ELF-1 (cell line): ENCODE measurements at regions not wholly inside any gene's neighbourhood (a gene's known extent, or its start where the extent isn't known, plus 50 kb on each side); places are given as distances from the start of the nearest gene placed in this dataset.
A peak's percentile ranks its signal among the peaks of the same experiment; 100 is the strongest.
"Not testable (repeated sequence)": the region's sequence is repeated elsewhere in the genome, so short reads cannot be mapped to it uniquely, and the experiment has no call there.

Experiments used
- DNase-seq: peaks from one replicate; pipeline ENCODE4 v3.0.0-alpha.2; 2016; ENCODE audit warnings: low read depth, low spot score

DNA sequence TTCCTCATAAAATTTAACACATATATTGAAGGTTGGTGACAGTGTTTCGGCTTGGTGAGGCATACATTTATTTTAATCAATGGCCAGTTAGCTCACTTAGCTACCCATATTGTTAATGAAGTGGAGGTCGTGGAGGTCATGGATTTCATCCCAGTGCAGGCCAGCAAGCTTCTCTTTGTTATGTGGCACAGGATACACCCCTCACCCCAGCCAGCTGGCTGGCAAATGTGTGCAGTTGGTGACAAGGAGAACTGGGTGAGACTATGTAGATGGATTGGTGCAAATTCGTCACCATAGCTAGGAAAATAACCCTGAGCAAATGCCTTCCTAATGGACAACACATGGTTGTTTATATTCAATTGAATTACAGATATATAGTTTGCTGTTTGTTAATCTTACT, 50.5 kb upstream of the FOXP2 start:
- no peak for DNase-seq

DNA sequence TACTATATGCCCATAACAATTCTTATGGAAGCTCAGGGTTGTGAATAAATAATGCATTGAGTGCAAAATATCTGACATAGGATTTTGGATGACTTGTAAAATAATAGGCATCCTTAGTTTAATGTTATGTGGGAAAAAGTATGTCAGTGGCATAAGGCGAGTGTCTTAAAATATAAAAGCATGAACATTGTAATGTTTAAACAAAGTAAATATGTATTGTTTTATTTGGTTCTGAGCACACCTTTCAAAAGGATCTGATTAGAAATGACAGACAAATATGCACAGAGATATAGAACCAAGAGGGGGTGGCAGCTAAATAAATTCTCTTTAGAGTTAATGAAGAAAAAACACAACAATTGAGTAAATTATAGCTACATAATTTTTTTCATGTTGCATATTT, 51.3 kb upstream of the FOXP2 start:
- DNase-seq: no peak

DNA sequence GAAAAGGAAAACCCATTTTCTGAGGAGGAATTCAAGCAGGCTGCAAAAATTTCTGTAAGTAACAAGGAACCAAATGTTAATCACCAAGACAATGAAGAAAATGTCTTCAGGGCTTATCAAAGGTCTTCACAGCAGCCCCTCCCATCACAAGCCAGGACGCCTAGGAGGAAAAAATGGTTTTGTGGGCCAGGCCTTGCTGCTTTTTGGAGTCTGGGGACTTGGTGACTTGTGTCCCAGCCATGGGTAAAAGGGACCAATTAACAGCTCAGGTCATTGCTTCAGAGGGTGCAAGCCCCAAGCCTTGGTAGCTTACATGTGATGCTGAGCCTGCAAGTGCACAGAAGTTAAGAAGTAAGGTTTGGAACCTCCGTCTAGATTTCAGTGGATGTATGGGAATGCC, 55.7 kb upstream of the FOXP2 start:
- DNase-seq: no peak

DNA sequence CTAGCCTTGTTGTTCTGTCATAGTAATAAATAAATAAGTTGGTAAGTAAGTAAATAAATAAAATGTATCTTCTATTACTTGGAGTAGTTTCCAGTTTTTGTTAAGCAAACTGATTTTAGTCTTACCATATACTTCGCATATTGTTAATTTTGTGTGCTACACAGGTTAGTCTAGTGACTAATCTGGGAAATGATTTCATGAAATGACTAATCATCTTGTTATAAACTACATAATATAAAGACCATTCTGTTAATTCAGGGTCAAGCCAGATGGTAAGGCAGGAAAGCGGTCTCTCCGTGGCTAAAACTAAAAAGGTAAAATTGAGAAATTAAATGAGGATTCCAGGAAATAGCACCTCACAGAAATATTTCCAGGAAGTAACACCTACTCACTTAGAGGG, 58.5 kb upstream of the FOXP2 start:
- no peak for DNase-seq

DNA sequence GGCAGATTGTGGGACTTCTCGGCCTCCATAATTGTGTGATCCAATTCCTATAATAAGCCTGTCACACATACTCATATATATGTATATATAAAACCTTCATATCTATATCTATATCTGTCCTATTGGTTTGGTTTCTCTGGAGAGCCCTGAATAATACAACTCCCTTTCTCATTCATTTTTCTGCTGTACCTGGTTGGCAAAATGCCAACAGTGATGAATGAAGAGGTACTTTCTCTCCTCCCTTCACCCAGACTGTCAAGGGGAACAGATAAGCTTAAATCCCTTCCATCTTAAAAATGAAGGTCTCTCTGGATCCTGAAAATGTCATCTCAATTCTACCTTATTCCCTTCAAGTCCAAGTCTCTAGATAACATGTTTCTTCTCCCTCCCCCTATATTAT, 60.3 kb upstream of the FOXP2 start:
- no peak for DNase-seq

DNA sequence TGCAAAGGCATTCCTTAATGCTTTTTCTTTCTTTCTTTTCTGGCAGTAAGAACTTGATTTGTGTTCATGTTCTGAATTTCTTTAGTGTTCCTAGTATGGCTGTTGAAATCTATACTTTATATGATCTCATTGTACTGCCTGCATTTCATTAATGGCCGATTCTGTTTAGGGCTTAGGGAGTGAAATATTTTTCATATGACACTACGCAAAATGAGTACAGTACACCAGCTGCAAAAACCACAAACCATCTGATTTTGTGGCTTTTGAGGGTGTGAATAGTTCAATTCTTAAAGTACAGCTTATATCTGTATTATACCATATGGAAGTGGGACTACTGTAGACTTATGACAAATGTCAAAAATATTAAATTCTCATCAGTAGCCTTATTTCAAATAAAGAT, 69.1 kb upstream of the FOXP2 start:
- DNase-seq: no peak

DNA sequence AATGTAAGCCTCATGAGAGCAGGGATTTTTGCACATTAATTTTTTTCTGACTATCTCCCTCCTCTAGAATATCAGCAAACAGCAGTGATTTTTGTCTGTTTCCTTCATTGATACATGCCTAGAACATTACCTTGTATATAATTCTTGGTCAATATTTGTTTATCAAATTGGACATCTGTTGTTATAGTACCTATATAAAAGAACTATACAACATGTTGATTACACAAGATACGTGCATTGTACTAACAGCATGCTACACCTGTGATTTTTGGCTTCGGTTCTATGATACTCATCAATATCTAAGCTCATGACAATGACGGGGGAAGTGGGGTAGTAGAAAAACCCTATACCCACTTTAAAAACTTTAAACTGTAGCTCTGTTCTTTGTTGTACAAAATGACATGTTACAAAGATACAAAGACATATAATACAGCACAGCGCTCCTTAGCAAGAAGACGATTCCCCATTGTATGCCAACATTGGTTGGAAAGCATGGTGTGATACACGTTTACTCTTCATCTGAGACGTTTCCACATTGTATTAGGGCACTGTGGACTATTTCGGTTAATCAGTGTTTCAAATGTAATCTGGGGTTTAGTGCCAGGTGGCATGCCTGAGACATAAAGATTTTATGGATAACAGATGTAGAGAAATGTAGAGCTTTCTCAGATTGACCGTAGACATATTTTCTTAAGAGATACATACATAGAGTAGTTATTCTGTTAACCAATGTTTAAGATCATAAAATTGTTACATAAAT, 70.5 kb upstream of the FOXP2 start:
- DNase-seq: no peak

DNA sequence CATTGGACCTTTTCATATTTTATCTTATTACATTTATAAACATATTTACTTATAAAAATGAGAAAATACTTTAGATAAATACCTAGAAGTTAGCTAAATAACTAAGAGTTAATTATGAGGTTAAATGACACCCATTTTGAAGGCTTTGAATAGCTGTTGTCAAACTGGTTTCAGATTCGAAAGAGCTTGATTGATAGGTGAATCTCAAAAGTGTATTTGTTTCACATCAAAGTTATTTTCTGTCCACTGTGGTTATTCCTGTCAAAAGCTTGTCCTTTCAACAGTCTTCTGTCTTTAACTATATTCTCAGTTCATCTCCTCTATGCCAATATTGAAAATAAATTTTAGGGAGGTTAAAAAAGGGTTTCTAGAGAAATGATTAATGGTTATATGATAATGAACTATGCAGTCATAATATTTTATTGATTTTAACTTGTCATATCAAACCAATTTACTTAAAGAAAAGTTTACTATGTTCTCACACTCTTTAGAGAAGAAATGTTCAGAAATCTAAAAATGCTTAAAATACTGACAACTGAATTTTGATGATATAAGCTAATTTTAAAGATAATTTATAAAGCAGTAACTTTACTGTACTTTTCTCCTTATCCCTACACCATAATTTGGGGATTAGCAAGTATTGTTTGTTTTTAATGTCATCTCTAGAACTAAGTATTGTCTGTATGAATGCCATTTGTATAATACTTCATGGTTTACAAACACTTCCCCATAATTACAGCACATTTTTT, 72.0 kb upstream of the FOXP2 start:
- no peak for DNase-seq

DNA sequence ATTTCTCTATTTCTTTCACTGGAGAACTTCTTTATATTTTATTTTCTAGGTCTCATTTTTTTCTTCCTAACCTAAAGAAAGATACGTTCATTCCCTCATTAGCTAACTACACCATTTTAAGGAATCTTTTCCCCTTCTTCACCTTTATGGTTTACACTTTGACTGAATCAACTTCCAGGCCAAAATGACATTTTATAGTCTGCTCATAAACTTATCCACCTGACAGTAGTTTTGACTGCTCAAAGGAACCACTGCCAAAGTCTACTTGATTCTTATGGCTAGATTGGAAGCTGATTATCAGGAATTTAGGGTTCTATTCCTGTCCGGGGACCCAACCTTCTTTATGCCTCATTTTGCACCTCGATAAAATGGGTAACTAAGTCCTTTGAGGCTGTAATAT, 73.0 kb upstream of the FOXP2 start:
- no peak for DNase-seq

DNA sequence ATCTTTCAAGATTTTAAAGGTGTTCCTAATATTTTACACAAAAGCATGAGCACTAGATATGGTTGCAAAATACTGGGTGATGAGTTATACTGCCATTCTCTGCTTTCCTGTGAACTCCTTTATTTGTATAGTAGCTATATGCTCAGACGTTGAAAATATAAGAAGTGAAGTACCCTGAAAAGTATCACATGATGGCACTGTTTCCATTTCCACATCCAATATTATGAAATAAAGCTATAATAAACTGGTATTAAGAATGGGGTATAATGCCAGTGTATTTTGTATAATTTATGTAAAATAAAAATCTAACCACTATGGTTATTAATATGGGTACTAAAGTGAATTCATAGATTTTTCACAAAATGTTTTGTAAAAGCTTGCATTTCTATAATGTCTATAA, 79.6 kb upstream of the FOXP2 start:
- no peak for DNase-seq

DNA sequence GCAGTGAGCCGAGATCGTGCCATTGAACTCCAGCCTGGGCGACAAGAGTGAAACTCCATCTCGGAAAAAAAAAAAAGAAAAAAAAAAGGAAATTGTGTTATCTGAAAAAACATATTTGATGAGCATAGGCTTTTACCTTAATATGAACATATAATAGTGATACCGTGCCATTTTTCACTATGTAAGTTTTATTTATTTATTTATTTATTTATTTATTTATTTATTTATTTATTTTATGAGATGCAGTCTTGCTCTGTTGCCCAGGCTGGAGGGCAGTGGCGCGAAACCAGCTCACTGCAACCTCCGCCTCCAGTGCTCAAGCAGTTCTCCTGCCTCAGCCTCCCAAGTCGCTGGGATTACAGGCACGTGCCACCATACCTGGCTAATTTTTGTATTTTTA, 85.2 kb upstream of the FOXP2 start:
- not testable (repeated sequence) for DNase-seq

DNA sequence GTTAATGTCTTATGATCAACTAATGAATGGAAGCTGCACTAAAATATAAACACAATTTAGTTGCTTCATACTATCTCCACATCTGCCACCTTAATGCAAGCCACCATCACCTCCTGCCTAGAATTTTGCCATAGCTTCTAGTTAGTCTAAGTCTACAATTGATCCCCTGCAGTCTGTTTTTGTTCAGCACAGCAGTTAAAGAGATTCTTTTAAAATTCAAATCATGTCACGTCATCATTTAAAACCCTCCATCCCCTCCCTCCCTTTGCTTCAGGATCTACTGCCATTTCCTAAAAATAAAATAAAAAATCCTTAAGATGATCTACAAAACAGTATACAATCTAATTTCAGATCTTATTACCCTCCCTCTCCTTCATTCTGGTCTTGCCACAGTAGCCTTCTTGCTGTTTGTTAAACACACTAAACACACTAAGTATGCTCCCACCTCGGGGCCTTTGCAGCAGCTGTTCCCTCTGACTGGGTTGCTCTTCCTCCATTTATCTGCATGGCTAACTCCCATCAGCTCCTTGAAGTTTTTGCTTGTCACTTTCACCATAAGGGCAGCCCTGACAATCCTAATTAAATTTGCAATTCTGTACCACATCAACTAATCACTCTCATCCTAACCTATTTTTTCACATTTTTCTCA, 97.0 kb upstream of the FOXP2 start:
- DNase-seq: no peak

DNA sequence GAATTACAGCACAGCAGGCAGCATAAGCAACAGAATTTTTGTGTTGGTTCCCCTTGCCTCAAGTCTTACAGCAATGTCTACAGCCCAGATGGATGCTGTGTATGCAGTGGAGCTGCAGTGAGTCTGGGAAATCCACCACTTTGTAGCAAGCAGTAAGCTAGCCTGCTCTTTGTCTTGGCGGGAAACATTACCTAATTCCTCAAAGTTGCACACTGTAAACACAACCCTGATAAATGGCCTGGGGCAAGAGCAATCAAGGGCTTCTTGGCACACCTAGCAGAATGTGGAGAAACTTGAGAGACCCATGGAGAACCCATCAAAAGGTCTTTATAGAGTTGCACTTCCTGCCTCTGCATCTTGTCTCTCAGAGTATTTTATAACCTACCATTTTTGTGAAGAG, 102.0 kb upstream of the FOXP2 start:
- peak; percentile 10 for DNase-seq

DNA sequence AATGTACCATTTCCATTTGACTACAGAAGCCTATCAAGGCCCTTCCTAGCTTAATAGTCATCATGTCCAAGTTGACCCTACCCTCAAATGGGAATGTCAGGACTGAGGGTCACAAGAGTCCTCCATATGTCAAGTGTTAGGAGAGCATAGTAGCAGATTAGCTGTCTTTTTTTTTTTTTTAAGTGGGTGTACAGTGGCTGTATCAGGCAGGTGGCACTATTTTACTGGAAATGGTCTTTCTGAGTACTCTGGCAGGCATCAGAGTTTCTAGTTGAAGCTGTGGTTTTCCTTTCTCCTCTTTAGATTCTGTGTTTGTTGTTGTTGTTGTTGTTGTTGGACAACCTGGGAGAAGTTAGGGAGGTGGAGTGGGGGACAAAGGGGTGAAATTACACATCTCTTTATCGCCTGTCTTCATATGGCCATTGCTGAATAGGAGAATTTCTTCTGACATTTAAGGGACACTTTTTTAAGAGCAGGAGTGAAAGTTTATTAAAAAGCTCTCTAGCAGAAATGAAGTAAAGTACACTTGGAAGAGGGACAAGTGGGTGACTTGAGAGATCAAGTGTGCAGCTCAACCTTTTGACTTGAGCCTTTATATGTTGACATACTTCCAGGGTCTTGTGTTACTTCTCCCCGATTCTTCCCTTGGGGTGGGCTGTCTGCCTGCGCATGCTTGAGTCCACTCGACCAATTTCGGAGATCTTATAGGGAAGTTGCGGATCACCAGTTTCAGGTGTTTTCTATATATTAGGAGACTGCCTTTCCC, 104.1 kb upstream of the FOXP2 start:
- no peak for DNase-seq

DNA sequence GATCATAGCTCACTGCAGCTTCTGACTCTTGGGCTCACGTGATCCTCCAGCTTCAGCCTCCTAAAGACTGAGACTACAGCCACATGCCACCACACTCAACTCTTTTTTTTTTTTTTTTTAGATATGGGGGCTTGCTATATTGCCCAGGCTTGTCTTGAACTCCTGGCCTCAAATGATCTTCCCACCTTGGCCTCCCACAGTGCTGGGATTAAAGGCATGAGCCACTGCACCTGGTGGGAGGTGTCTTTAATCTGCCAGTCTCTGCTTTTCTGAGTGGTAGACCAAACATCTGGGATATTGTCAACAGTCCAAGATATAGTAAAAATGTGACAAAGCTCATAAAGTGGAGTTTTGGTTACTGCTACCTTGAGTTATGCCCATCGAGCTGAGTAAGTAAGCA, 104.9 kb upstream of the FOXP2 start:
- DNase-seq: no peak

DNA sequence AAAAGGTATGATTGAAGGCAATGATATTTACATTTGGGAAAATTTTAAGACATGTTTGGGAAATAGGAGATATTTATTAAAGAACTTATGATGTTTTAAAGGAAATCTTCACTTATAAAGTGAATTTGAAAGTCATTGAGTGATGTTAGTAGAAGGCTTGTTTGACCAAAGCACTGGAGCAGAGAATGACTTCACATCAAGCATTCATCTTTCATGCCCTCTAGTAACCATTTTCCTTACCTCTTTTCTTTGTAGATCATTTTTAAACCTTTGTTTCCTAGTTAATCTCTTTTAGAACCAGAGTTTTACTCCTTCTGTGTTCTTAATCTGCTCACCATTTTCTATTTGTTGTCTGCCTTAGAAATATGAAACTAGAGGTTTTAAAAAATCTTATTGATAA, 111.3 kb upstream of the FOXP2 start:
- DNase-seq: no peak

DNA sequence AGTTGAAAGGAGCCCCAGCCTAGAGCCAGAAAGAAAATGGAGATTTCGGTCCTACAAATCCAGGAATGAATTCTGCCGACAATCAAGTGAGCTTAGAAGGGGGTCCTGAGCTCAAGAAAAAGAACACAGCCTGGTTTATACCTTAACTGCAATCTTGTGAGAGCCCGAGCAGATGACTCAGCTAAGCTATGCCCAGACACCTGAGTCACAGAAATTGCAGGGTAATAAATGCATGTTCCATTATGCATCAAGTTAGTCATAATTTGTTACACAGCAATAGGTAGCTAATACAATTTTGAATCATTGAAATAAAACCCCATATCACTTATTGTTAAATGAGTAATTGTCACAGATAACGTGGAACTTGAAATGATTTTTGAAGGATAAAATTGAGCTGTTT, 111.8 kb upstream of the FOXP2 start:
- DNase-seq: no peak

DNA sequence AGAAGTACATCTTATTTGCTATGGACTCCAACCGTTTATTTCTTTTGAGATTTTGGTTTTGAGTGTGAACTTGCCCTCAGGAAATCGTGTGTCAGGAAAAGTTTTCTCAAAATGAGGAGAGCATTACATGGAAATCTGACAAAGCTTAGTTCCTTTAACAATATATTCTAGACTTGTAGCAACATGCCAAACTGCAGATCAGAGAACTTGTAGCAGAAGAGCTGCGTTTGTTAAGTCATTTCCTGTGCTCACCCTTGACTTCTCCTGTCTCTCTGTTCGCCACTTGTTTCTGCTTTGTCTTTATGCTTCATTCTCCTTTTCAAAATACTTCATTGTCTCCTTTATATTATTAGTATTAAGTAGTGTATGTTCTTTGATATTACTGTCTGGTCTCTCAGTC, 116.6 kb upstream of the FOXP2 start:
- DNase-seq: no peak

DNA sequence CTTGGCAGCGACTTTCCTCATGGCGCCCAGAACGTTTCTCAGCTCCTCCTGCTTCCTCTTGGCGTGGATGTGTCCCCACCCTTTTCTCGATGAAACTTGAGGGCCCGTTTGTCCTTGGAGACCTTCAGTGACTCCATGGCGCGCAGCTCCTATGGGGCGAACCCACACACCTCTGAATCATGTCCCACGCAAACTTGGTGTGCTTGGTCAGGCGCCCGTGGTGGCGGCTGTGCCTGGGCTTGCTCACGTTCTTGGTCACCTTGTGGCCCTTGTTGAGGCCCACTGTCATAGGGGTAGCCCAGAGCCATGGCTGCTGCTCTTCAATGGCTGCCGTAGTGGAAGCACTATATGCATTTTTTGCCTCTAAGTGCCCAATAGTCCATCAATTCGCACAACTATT, 117.5 kb upstream of the FOXP2 start:
- no peak for DNase-seq

DNA sequence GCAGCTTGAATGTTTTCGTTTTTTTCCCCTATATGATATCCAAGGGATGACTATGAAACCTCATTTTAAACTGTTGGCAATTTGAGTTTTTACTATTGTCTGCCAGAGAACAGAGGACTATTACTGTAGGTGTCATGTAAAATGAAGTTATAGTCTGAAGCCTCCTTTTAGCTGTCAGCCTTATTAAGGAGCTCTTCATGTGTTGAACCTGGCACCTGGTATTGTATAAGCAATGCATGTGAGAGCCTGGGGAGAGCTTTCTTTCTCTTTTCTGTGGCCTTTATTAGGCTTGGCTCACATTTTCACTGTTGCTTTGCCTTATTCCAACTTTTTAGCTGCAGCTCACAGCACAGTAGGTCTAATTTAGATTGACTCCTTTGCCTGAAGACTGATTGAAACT, 119.1 kb upstream of the FOXP2 start:
- no peak for DNase-seq

DNA sequence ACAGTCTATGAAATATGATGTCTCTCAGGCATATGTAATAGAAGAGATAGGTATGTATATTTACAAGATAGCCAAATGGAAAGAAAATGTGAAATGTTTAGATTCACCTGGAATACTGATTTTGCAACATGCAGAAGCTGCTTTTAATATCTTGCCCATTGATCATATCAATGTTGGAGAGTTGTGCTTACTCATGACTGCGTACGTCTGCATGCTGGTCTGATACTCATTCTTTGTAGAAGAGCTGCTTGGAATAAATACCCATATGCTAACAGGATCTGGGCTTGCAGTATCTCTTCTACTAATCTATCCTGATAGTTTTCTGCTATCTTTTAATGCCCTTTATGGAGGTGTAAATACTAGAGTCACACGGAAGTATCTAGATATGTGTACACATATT, 120.6 kb upstream of the FOXP2 start:
- no peak for DNase-seq

DNA sequence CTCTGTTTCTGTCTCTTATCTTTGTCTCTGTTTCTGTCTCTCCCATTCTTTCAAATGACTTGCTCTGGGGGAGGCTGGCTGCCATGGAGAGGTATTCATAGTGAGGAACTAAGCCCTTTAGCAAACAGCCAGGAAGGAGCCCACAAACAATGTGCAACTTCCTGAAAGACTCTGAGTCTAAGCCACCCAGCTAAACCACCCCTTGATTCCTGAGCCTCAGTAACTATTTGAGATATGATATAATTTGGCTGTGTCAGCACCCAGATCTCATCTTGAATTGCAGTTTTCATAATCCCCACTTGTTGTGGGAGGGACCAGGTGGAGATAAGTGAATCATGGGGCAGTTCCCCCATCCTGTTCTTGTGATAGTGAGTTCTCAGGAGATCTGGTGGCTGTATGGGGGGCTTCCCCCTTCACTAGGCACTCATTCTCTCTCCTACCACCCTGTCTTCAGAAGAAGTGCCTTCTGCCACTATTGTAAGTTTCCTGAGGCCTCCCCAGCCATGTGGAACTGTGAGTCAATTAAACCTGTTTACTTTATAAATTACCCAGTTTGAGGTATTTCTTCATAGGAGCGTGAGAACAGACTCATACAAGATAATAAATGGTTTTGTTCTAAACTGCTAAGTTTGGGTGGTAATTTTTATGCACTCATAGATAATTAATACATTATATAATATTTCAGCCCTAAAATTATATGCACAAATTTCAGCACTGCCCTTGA, 121.2 kb upstream of the FOXP2 start:
- DNase-seq: no peak
